GM18511 (cell line): ENCODE measurements at regions not wholly inside any gene's neighbourhood (a gene's known extent, or its start where the extent isn't known, plus 50 kb on each side); places are given as distances from the start of the nearest gene placed in this dataset.

Source experiments
- ATAC-seq: cut with Tn5 transposase; IDR thresholded peaks from one replicate; pipeline ENCODE4 v1.9.1; 2021; ENCODE audit warnings: mild to moderate bottlenecking, moderate library complexity; ENCODE audit not compliant: unreplicated experiment

DNA sequence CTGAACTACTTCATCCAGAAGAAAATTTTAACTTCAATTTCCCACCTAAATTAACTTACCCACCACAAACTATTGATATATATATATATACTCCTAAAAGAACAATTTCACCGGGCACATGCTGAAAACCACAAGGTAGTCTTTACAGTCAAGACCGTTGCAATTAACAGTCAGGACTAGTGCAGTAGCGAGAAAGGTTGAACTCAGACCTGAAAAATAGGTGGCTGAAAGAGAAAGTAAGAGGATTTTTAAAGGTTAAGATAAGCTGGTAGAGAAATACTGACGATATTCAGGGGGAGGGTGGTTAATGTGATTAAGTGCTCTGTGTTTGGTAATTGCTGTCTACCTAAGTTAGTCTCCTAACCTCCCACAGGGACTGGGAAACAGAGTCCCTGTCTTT, 1153.5 kb upstream of the TMPRSS15 start:
- ATAC-seq = no peak

- ATAC-seq = no peak
Measured at GRCh38 chr21:19557488-19557887, 1153.9 kb upstream of the TMPRSS15 start.

- ATAC-seq = no peak
Measured at GRCh38 chr21:19565587-19565986, 1162.0 kb upstream of the TMPRSS15 start.

DNA sequence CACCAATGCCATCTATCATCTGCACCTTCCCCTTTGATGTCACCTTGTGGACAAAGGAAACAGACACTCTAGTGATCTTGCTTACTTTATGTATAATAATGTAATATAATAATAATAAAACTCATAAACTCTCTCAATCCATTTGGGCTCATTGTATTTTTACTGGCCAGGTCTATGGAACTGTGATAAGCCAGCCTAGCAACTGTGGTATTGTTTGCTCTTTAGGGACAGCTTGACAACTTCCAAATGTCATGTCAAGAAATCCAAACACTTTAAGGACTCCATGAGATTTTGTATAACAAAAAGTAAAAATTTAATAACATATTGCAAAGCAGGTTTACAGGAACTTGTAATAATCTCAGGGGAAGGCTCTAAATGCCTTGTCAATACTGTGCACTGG, 1163.4 kb upstream of the TMPRSS15 start:
- ATAC-seq = no peak

DNA sequence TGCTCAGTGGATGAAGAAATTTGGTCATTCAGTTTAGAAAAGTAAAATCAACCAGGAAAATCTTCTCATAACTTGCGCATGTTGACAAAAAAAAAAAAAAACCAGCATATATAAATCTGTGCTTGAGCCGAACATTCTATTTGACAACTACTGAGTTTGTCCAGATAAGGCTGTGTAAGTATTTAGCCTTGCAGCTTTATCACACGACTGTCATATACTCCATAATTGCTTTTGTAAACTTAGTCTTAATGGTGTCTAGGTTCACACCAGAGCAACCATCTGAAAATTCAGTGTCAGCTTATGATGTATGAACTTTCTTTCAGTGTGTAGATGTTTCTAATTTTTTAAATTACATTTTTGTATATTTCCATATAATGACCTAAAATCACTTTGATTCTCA, 1173.8 kb upstream of the TMPRSS15 start:
- ATAC-seq = no peak

- no peak for ATAC-seq
Measured at GRCh38 chr21:19590044-19590443, 1186.5 kb upstream of the TMPRSS15 start.

DNA sequence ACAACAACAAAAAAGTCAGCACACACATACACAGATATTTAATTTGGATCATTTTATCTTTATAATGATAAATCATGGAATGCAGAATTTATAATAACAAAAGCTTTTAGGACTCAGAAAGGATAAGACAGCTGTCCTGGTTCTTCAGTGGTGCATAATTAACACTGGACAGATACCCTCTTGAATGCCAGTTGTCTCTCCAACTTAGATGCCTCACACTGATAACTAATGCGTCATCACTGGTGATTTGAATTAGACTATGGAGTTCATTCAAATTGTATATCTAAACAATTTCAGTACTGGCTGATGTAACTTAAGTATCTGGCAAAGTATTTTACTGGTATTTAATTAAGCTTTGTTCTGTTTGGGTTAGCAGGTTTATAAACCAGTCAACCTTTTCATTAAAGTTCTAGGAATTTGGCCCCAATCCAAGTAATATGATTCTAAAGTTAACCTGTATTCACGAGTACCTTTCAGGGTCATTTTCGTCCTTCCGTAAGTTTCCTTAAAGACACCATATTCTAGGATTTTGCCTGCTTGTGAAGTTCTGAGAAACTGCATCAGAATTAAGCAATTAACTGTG, 1199.5 kb upstream of the TMPRSS15 start:
- ATAC-seq = no peak

DNA sequence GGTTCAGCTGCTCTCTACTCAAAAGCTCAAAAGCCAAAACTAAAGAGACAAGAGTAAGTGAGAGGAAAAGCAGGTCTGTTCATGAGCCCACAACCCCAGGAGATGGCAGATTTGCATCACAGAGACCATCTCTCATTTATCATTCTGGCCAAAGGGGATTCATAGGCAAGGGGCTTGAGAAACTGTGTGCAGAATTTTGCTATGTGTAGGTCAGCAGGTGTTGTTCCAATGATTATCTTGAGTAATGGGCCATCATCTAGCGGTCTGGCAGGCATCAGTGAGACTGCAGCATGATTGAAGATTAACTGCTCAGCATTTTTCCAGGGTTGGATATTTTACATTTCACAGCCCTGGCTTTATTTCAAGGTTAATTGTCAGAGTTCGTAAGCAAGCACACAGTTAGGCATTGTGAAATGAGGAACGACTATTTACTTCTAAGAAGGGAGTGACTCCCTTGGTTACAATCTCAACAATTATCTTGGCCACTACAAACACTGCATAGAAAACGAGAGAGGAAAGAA, 1204.6 kb upstream of the TMPRSS15 start:
- ATAC-seq = no peak

DNA sequence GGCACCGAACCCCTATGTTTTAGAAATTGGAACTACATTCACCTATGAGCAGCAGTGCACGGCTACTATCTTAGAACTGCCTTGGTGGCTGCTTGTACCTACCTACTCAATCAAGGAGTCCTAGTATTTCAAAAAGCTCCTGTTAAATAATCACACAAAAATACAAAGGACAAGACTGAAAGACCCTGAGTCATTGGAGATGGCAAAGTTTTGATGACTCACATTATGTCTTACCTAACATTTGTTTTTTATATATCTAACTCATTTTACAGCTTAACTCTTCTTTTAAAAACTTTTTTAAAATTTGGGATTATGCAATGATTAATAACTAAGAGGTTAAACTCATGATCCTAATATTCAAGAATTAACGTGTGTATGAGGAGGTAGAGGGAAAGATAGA, 1206.0 kb upstream of the TMPRSS15 start:
- ATAC-seq = no peak

- ATAC-seq = no peak
Measured at GRCh38 chr21:19621837-19622496, 1218.4 kb upstream of the TMPRSS15 start.

- no peak for ATAC-seq
Measured at GRCh38 chr21:19640964-19641363, 1237.4 kb upstream of the TMPRSS15 start.

GRCh38 chr21:19648391-19648790, 1244.8 kb upstream of the TMPRSS15 start:
- ATAC-seq = no peak

- no peak for ATAC-seq
Measured at GRCh38 chr21:19683492-19683891, 1279.9 kb upstream of the TMPRSS15 start.

DNA sequence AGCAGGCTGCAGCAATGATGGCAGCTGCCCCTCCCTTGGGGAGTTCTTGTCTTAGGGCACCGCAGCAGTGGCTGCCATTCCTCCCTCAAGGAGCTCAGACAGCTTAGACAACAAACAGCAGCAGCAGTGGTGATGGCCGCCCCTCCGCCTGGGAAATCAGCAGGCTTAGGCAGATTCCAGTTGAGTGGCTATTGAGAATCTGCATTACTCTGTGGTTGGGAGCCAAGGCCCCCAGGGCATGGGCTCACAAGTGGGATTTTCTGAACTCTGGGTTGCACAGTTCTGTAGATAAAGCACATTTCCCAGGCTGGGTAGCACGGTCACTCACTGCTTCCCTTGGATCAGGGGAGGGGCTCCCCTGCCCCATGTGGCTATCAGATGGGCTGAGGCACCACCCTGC, 1280.7 kb upstream of the TMPRSS15 start:
- ATAC-seq = no peak

DNA sequence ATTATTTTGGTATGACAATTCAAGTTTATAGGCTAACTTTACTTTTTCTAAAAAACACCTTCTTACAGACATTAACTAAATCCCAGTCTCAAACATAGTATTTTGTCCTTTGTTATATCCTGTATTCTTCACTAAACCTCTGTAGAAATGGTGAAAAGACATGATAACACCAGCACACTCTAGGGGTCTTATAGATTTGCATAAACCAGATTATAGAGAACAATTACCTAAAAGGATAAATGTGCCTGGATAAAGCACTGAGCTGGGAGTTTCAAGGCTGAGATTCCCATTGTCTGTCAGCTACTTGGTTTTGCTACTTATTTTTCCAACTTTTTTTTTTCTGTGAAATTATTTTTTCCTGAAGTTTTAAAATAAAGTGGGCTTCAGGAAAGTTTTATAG, 1288.6 kb upstream of the TMPRSS15 start:
- ATAC-seq = no peak

DNA sequence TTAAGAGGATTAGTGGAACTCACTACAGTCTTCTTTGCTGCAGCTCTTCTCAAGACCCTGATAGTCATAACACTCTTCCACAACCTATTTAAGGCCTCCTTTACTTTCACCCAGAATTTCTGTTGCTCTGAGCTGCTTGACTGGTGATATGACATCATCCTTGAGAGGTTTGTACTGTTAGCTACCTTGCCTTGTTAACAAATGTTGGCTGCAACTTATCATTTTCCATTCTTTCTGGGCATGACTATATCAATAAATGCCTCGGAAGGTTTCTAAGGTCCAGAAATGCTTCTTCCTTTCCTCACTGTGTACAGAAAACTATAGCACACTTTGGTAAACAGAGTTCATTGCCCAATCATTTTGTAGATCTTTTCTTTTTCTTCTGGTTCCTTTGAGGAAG, 1292.2 kb upstream of the TMPRSS15 start:
- ATAC-seq = no peak

DNA sequence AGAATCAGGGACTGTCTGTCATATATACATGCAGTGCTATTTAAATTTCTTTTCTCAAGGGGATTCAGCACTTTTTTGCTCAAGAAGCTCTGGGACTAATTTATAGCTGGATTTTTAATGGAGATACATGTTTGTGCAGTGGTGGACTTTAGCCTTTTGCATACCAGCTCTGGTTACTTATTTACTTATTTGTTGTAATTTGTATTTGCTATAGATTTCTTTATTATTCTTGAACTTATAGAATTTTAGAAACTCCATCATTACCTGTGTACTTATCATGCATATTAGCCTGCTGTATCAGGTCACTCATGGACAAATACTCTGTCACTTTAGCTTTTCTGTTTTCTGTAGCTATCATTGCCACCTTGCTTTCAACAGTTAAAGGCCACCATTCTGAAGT, 1296.9 kb upstream of the TMPRSS15 start:
- ATAC-seq = no peak

GRCh38 chr21:19702726-19703125, 1295.5 kb upstream of the NCAM2 start:
- ATAC-seq = no peak

DNA sequence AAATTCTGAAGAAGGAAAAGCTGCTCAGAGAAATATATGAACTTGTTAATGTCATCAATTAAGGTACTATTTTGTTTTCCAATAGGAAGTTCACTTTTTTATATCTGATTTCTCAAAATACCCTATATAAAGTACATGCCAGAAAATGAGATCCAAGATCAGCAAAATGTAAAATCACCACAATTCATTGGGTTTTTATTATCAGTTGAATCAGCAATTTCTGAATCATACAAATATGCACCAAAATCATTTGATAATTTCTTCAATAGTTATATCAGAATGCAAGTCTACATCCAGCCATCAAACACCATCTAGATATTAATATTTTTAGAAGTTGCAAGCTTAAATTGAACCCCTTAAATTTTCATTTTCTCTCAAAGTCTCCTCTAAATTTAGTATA, 1293.4 kb upstream of the NCAM2 start:
- no peak for ATAC-seq

GRCh38 chr21:19712441-19712840, 1285.8 kb upstream of the NCAM2 start:
- ATAC-seq = no peak

DNA sequence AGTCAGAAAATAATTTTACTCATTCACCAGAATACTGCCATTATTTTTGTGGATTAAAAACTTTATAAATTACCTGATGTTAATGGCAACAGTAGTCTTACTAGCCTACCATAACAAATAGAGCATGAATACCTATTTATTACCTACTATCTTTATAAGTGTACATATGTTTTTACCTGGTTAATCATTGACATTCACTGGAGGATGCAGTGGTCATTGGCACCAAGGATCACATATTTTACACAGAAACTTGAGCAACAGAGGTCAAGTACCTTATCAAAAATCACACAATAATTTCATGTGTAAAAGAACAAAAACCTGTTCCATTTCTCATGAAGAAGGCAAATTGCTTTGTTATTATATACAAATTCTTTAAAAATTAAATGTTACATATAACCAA, 1284.9 kb upstream of the NCAM2 start:
- ATAC-seq = no peak

DNA sequence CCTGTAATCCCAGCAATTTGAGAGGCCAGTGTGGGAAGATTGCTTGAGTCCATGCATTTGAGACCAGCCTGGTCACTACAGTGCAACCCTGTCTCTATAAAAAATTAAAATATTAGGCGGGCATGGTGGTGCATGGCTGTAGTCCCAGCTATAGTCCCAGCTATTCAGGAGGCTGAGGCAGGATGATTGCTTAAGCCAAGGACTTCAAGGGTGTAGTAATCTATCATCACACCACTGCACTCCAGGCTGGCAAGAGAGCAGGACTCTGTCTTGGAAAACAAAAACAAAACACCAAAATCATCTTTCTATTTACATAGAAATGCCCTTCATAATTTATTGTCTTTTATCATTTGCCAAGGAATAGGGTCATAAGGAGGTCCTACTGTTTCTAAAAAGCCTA, 1274.1 kb upstream of the NCAM2 start:
- no peak for ATAC-seq

DNA sequence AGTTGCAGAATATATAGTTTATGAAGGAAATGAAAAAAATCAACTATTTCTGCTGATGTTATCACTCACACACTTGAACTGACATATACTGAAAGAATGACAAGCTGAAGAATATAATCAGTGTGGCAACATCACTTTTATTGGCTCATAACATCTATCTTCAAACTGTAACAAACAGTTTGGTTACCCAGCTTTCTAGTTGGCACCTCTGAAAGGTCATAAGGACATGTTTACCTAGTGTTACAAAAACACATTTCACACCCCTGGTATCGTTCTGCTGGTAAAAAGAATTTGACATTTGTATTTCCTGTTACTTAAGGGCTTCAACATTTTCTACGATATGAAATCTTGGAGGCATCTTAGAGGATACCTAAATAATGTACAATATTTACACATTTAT, 1267.0 kb upstream of the NCAM2 start:
- ATAC-seq = no peak
